ENCODE measurements at regions not wholly inside any gene's neighbourhood (a gene's known extent, or its start where the extent isn't known, plus 50 kb on each side); places are given as distances from the start of the nearest gene placed in this dataset.
"Not testable (repeated sequence)": the region's sequence is repeated elsewhere in the genome, so short reads cannot be mapped to it uniquely, and the experiment has no call there.

GRCh38 chr4:100019821-100020220 is 69.7 kb upstream of the H2AZ1 start:
- H3K36me3 ChIP-seq: no peaks in the 10 kb centered on the region
- no peaks in the 10 kb centered on the region for H3K27me3 ChIP-seq
- no peaks in the 10 kb centered on the region for H3K9me3 ChIP-seq
- no peak for DNase-seq
- ATAC-seq (ENCODE audit: low FRiP score in 2 of 2): no peak
- TF ChIP-seq EP300 (IDR thresholded peaks at IDR 0.05) (no peak), CTCF (IDR thresholded peaks at IDR 0.05) (no peak), POLR2AphosphoS5 (IDR thresholded peaks at IDR 0.05) (no peak), POLR2A (IDR thresholded peaks at IDR 0.05) (no peak)
- WGBS, 2 donors: 83 to 85% methylated on average over 1 of the region's 1 CpG
- no peaks in the 10 kb centered on the region for H3K4me1 ChIP-seq
- no peak overlapping the region for H3K4me3 ChIP-seq
- H3K27ac ChIP-seq: no peak overlapping the region

- H3K27me3 ChIP-seq: no peaks in the 10 kb centered on the region
- H3K27ac ChIP-seq: no peak overlapping the region
- DNase-seq (no peak), ATAC-seq (ENCODE audit: low FRiP score in 2 of 2) (no peak)
- no peak overlapping the region for H3K4me3 ChIP-seq
- H3K36me3 ChIP-seq: no peaks in the 10 kb centered on the region
- 76 to 86% methylated on average over 3 of the region's 3 CpGs for whole genome bisulfite sequencing, 2 donors
- no peaks in the 10 kb centered on the region for H3K9me3 ChIP-seq
- H3K4me1 ChIP-seq: no peaks in the 10 kb centered on the region
- TF ChIP-seq POLR2A (IDR thresholded peaks at IDR 0.05) (no peak), POLR2AphosphoS5 (IDR thresholded peaks at IDR 0.05) (no peak), EP300 (IDR thresholded peaks at IDR 0.05) (no peak), CTCF (IDR thresholded peaks at IDR 0.05) (no peak)
These were observed 67.7 kb upstream of the H2AZ1 start for GRCh38 chr4:100017637-100018310.

- H3K9me3 ChIP-seq: no peaks in the 10 kb centered on the region
- DNase-seq (no peak), ATAC-seq (ENCODE audit: low FRiP score in 2 of 2) (no peak)
- no peaks in the 10 kb centered on the region for H3K4me1 ChIP-seq
- WGBS, 2 donors: 62 to 75% methylated on average over 3 of the region's 3 CpGs
- TF ChIP-seq POLR2A (IDR thresholded peaks at IDR 0.05) (no peak), EP300 (IDR thresholded peaks at IDR 0.05) (no peak)
- no peak overlapping the region for H3K4me3 ChIP-seq
- H3K36me3 ChIP-seq: no peaks in the 10 kb centered on the region
- no peak overlapping the region for H3K27ac ChIP-seq
- H3K27me3 ChIP-seq: no peaks in the 10 kb centered on the region
These were observed 66.1 kb upstream of the H2AZ1 start for GRCh38 chr4:100016191-100016590.

GRCh38 chr4:100014616-100015015 is 64.5 kb upstream of the H2AZ1 start:
- WGBS, 2 donors: 89 to 94% methylated on average over 3 of the region's 3 CpGs
- ATAC-seq (ENCODE audit: low FRiP score in 2 of 2) (no peak), DNase-seq (no peak)

GRCh38 chr4:100009490-100009889 is 59.4 kb upstream of the H2AZ1 start:
- H3K4me1 ChIP-seq: no peaks in the 10 kb centered on the region
- no peak for TF ChIP-seq EP300 (IDR thresholded peaks at IDR 0.05)
- no peak for DNase-seq
- no peak overlapping the region for H3K4me3 ChIP-seq
- no peaks in the 10 kb centered on the region for H3K27me3 ChIP-seq
- no peak overlapping the region for H3K27ac ChIP-seq
- no peaks in the 10 kb centered on the region for H3K36me3 ChIP-seq
- WGBS, 2 donors: 61 to 64% methylated on average over 1 of the region's 1 CpG
- no peaks in the 10 kb centered on the region for H3K9me3 ChIP-seq
- ATAC-seq (ENCODE audit: low FRiP score in 2 of 2): no peak

More at GRCh38 chr4:100014616-100015015, 64.5 kb upstream of the H2AZ1 start:
- H3K36me3 ChIP-seq: no peaks in the 10 kb centered on the region
- TF ChIP-seq CTCF (IDR thresholded peaks at IDR 0.05) (no peak), POLR2AphosphoS5 (IDR thresholded peaks at IDR 0.05) (no peak), EP300 (IDR thresholded peaks at IDR 0.05) (no peak), POLR2A (IDR thresholded peaks at IDR 0.05) (no peak)
- no peak overlapping the region for H3K4me3 ChIP-seq
- no peaks in the 10 kb centered on the region for H3K27me3 ChIP-seq
- no peak overlapping the region for H3K27ac ChIP-seq
- no peaks in the 10 kb centered on the region for H3K9me3 ChIP-seq
- no peaks in the 10 kb centered on the region for H3K4me1 ChIP-seq

- ATAC-seq (ENCODE audit: low FRiP score in 2 of 2) (no peak), DNase-seq (no peak)
- Histone ChIP-seq H3K27ac (no peak overlapping the region), H3K36me3 (no peaks in the 10 kb centered on the region), H3K9me3 (no peaks in the 10 kb centered on the region), H3K4me3 (no peak overlapping the region), H3K27me3 (no peaks in the 10 kb centered on the region), H3K4me1 (no peaks in the 10 kb centered on the region)
- TF ChIP-seq POLR2AphosphoS5 (IDR thresholded peaks at IDR 0.05) (no peak), POLR2A (IDR thresholded peaks at IDR 0.05) (no peak), EP300 (IDR thresholded peaks at IDR 0.05) (no peak), CTCF (IDR thresholded peaks at IDR 0.05) (no peak)
- WGBS, 2 donors: 91 to 93% methylated on average over 1 of the region's 1 CpG
These were observed 58.0 kb upstream of the H2AZ1 start for GRCh38 chr4:100008048-100008447.

- not testable (repeated sequence) for H3K4me1 ChIP-seq; H3K9me3 ChIP-seq; H3K27ac ChIP-seq; ATAC-seq (ENCODE audit: low FRiP score in 2 of 2); H3K36me3 ChIP-seq; H3K4me3 ChIP-seq; H3K27me3 ChIP-seq
- WGBS, 2 donors: 97% methylated on average over 3 to 7 of the region's 23 CpGs
- DNase-seq: peak in 1 of 2 donors; percentile 10
These were observed 56.1 kb upstream of the H2AZ1 start for GRCh38 chr4:100006161-100006560.

Data from upper lobe of left lung (tissue), 6 donors.